Panc1 (cell line): ENCODE measurements at regions not wholly inside any gene's neighbourhood (a gene's known extent, or its start where the extent isn't known, plus 50 kb on each side); places are given as distances from the start of the nearest gene placed in this dataset.

Source experiments
- POLR2AphosphoS5 ChIP-seq: IDR thresholded peaks from 2 replicates; pipeline ENCODE4 v1.6.1; 2012; ENCODE audit warnings: mild to moderate bottlenecking, low read depth, low read length, moderate library complexity
- SIN3A ChIP-seq: IDR thresholded peaks from 2 replicates; pipeline ENCODE4 v1.6.1; 2012; ENCODE audit warnings: low read depth, mild to moderate bottlenecking, low read length, moderate library complexity, borderline replicate concordance; ENCODE audit not compliant: insufficient read depth
- TCF7L2 ChIP-seq: IDR thresholded peaks from 2 replicates; pipeline ENCODE4 v1.6.1; 2011; ENCODE audit warnings: mild to moderate bottlenecking, low read depth, low read length, inconsistent platforms
- TF ChIP-seq, protein P1 (sequence below): fragments of 450-650 bp; IDR thresholded peaks from 2 replicates; pipeline ENCODE4 v1.5.1; 2017; ENCODE audit warnings: mild to moderate bottlenecking
- TF ChIP-seq, protein P2 (sequence below), 2 experiments: IDR thresholded peaks; 2 replicates each; pipeline ENCODE4 v1.6.1; 2011 to 2012; ENCODE audit warnings: low read depth in 2 of 2, control low read depth in 1 of 2, low read length in 1 of 2, mild to moderate bottlenecking in 1 of 2, moderate library complexity in 1 of 2; ENCODE audit not compliant: insufficient read depth in 1 of 2

DNA sequence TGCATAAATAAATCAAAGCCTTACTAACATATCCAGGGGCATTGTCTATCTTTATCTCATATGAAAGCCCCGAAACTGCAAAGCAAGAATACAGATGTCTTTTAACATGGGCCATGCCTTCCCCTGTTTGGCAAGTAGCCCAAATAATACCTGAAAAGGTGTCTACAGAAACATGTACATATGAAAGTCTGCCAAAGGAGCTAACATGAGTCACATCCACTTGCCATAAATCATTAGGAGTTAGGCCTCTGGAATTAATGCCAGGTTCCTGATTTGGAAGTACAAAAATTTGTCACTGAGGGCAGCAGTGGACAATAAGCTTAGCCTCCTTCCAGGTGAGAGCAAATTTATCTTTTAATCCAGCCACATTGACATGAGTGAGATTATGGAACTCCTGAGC, 85.5 kb upstream of the PGR start:
- TF ChIP-seq, protein P1, sequence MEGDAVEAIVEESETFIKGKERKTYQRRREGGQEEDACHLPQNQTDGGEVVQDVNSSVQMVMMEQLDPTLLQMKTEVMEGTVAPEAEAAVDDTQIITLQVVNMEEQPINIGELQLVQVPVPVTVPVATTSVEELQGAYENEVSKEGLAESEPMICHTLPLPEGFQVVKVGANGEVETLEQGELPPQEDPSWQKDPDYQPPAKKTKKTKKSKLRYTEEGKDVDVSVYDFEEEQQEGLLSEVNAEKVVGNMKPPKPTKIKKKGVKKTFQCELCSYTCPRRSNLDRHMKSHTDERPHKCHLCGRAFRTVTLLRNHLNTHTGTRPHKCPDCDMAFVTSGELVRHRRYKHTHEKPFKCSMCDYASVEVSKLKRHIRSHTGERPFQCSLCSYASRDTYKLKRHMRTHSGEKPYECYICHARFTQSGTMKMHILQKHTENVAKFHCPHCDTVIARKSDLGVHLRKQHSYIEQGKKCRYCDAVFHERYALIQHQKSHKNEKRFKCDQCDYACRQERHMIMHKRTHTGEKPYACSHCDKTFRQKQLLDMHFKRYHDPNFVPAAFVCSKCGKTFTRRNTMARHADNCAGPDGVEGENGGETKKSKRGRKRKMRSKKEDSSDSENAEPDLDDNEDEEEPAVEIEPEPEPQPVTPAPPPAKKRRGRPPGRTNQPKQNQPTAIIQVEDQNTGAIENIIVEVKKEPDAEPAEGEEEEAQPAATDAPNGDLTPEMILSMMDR: no peak
- TF ChIP-seq POLR2AphosphoS5 (no peak), SIN3A (no peak), TCF7L2 (no peak)
- TF ChIP-seq, protein P2, sequence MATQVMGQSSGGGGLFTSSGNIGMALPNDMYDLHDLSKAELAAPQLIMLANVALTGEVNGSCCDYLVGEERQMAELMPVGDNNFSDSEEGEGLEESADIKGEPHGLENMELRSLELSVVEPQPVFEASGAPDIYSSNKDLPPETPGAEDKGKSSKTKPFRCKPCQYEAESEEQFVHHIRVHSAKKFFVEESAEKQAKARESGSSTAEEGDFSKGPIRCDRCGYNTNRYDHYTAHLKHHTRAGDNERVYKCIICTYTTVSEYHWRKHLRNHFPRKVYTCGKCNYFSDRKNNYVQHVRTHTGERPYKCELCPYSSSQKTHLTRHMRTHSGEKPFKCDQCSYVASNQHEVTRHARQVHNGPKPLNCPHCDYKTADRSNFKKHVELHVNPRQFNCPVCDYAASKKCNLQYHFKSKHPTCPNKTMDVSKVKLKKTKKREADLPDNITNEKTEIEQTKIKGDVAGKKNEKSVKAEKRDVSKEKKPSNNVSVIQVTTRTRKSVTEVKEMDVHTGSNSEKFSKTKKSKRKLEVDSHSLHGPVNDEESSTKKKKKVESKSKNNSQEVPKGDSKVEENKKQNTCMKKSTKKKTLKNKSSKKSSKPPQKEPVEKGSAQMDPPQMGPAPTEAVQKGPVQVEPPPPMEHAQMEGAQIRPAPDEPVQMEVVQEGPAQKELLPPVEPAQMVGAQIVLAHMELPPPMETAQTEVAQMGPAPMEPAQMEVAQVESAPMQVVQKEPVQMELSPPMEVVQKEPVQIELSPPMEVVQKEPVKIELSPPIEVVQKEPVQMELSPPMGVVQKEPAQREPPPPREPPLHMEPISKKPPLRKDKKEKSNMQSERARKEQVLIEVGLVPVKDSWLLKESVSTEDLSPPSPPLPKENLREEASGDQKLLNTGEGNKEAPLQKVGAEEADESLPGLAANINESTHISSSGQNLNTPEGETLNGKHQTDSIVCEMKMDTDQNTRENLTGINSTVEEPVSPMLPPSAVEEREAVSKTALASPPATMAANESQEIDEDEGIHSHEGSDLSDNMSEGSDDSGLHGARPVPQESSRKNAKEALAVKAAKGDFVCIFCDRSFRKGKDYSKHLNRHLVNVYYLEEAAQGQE (IDR thresholded peaks at IDR 0.05; ENCODE audit: insufficient read depth in 1 of 2, low read depth in 2 of 2, low read length in 1 of 2): no peak
